K562 (cell line): ENCODE measurements at regions not wholly inside any gene's neighbourhood (a gene's known extent, or its start where the extent isn't known, plus 50 kb on each side); places are given as distances from the start of the nearest gene placed in this dataset.

Experiments used
- ATAC-seq: fragments of 200-7000 bp; cut with Tn5 transposase; 3 replicates; pipeline ENCODE4 v1.9.1; 2020; ENCODE audit warnings: moderate library complexity
- BruUV-seq: library from RNA; stranded (reverse); fragments of 400-500 nt; replicated peaks from 2 replicates; lab custom pipeline; 2021; lab: Mats Ljungman, UMichigan
- CTCF ChIA-PET: fragments of 300-600 bp; formaldehyde crosslinking; extraction: SDS; loops from one replicate; lab custom pipeline; 2021; ENCODE audit warnings: low intra/inter-chr PET ratio; lab: Yijun Ruan, JAX
- POLR2A ChIA-PET: fragments of 300-600, 350-650 bp; sonication (Branson Sonifier 250); formaldehyde crosslinking; extraction: SDS; loops from one replicate; lab custom pipeline; 2021; ENCODE audit warnings: antibody characterized with exemption, inconsistent platforms; lab: Yijun Ruan, JAX
- DNase-seq, 4 experiments: peaks; one replicate each; pipeline versions ENCODE4 v3.0.0 to v3.0.0-alpha.2; 2011 to 2018; ENCODE audit warnings: low spot score in 3 of 4, mixed read lengths in 3 of 4; ENCODE audit errors: extremely low read depth in 1 of 4
- FAIRE-seq: peaks from 2 replicates; lab custom pipeline; 2011; peaks lifted over from hg19 to GRCh38; lab: Jason Lieb, UNC
- H2AFZ ChIP-seq: 2 replicates; pipeline ENCODE4 v1.6.0; 2011; ENCODE audit warnings: low read depth, low read length, control low read depth, inconsistent platforms
- H3K27ac ChIP-seq: fragments of 200-600 bp; 3 replicates; pipeline ENCODE4 v1.8.0; 2011; ENCODE audit warnings: low read depth, mild to moderate bottlenecking, control low read depth, inconsistent platforms, low read length, moderate library complexity, mixed read lengths; ENCODE audit errors: extremely low read depth
- H3K27me3 ChIP-seq, 2 experiments: fragments of 300-600 bp in 1 of 2; 2 replicates in 1 of 2; 3 replicates in 1 of 2; pipeline versions ENCODE4 v1.6.0 to v1.8.0; 2011; ENCODE audit warnings: inconsistent platforms in 2 of 2, low read length in 2 of 2, mild to moderate bottlenecking in 1 of 2, mixed read lengths in 1 of 2, moderate library complexity in 1 of 2; ENCODE audit not compliant: control insufficient read depth in 2 of 2, insufficient read depth in 2 of 2
- H3K36me3 ChIP-seq: fragments of 300-600 bp; 3 replicates; pipeline ENCODE4 v1.8.0; 2011; ENCODE audit warnings: mild to moderate bottlenecking, low read length, inconsistent platforms; ENCODE audit not compliant: control insufficient read depth, insufficient read depth
- H3K4me1 ChIP-seq, 2 experiments: fragments of 200-600 bp in 1 of 2; replicated peaks in 1 of 2; 2 replicates in 1 of 2; 3 replicates in 1 of 2; pipeline versions ENCODE4 v1.5.1 to v1.8.0; 2011; ENCODE audit warnings: inconsistent platforms in 2 of 2, low read length in 2 of 2, mild to moderate bottlenecking in 1 of 2, mixed read lengths in 1 of 2, moderate library complexity in 1 of 2; ENCODE audit not compliant: control insufficient read depth in 2 of 2, insufficient read depth in 2 of 2
- H3K4me2 ChIP-seq: 2 replicates; pipeline ENCODE4 v1.6.1; 2011; ENCODE audit warnings: low read length, control low read depth, inconsistent platforms, mixed read lengths; ENCODE audit not compliant: insufficient read depth
- H3K4me3 ChIP-seq: fragments of 200-600 bp; sonication (generic), shearing (Covaris generic); 2 replicates; pipeline ENCODE4 v1.5.1; 2016; ENCODE audit warnings: control low read depth, inconsistent platforms
- H3K79me2 ChIP-seq: fragments of 200-600 bp; 3 replicates; pipeline ENCODE4 v1.8.0; 2011; ENCODE audit warnings: low read length, inconsistent platforms; ENCODE audit not compliant: control insufficient read depth, insufficient read depth
- H3K9ac ChIP-seq, 2 experiments: 2 replicates each; pipeline versions ENCODE4 v1.6.0 to v1.6.1; 2011; ENCODE audit warnings: low read depth in 2 of 2, low read length in 2 of 2, control low read depth in 1 of 2, inconsistent platforms in 1 of 2, mild to moderate bottlenecking in 1 of 2, mixed read lengths in 1 of 2; ENCODE audit not compliant: insufficient read depth in 1 of 2
- H3K9me1 ChIP-seq: one replicate; pipeline ENCODE4 v1.6.0; 2011; ENCODE audit warnings: inconsistent platforms, mild to moderate bottlenecking, low read length, moderate library complexity; ENCODE audit not compliant: control insufficient read depth, insufficient read depth
- H3K9me3 ChIP-seq: replicated peaks from 2 replicates; pipeline ENCODE4 v1.5.1; 2011; ENCODE audit warnings: low read depth, low read length, inconsistent platforms; ENCODE audit not compliant: control insufficient read depth, insufficient read depth
- H4K20me1 ChIP-seq: replicated peaks from 2 replicates; pipeline ENCODE4 v1.6.1; 2011; ENCODE audit warnings: low read length, inconsistent platforms, mixed read lengths; ENCODE audit not compliant: control insufficient read depth, insufficient read depth
- ARHGAP35 ChIP-seq: fragments of 450-650 bp; IDR thresholded peaks from 2 replicates; pipeline ENCODE4 v1.6.1; 2018; ENCODE audit not compliant: partially characterized antibody
- ARID2 ChIP-seq: fragments of 450-650 bp; IDR thresholded peaks from 2 replicates; pipeline ENCODE4 v1.6.1; 2017; ENCODE audit warnings: antibody characterized with exemption, mild to moderate bottlenecking
- ATF7 ChIP-seq: fragments of 450-650 bp; IDR thresholded peaks from 2 replicates; pipeline ENCODE4 v1.7.1; 2014; ENCODE audit warnings: mild to moderate bottlenecking, moderate library complexity
- CC2D1A ChIP-seq: fragments of 450-650 bp; IDR thresholded peaks from 2 replicates; pipeline ENCODE4 v1.6.1; 2017; ENCODE audit warnings: mild to moderate bottlenecking
- ETV1 ChIP-seq: fragments of 450-650 bp; conservative IDR thresholded peaks from 2 replicates; pipeline ENCODE4 v1.6.1; 2016; ENCODE audit warnings: missing genetic modification characterization, control low read depth, low read depth, missing compliant biosample characterization
- ETV6 ChIP-seq, 3 experiments: fragments of 150-350 bp in 1 of 3; sonication (generic) in 1 of 3; formaldehyde crosslinking in 1 of 3; IDR thresholded peaks; 2 replicates each; pipeline versions ENCODE4 v1.6.1 to v1.8.0; 2014 to 2022; ENCODE audit warnings: borderline replicate concordance in 2 of 3, low read depth in 2 of 3, antibody characterized with exemption in 1 of 3, low read length in 1 of 3, mild to moderate bottlenecking in 1 of 3, missing genetic modification reagents in 1 of 3
- FOXK2 ChIP-seq, 2 experiments: fragments of 450-650 bp; IDR thresholded peaks in 1 of 2; conservative IDR thresholded peaks in 1 of 2; 2 replicates each; pipeline ENCODE4 v1.6.1; 2016; ENCODE audit warnings: low read depth in 2 of 2, mild to moderate bottlenecking in 1 of 2
- HNRNPUL1 ChIP-seq: fragments of 200-400 bp; formaldehyde crosslinking; IDR thresholded peaks from 2 replicates; pipeline ENCODE4 v1.6.1; 2017; ENCODE audit warnings: low read length
- KDM2B ChIP-seq: fragments of 250-450 bp; sonication (Bioruptor Pico); IDR thresholded peaks from 2 replicates; pipeline ENCODE4 v1.8.0; 2021; ENCODE audit warnings: mild to moderate bottlenecking, moderate library complexity
- RAD51 ChIP-seq: fragments of 450-650 bp; IDR thresholded peaks from 2 replicates; pipeline ENCODE4 v1.7.1; 2016; ENCODE audit warnings: low read depth, mild to moderate bottlenecking, borderline replicate concordance
- TSC22D4 ChIP-seq: fragments of 450-650 bp; IDR thresholded peaks from 2 replicates; pipeline ENCODE4 v1.6.1; 2016; ENCODE audit warnings: missing genetic modification characterization, missing biosample characterization, control low read depth
- ZNF232 ChIP-seq: sonication (generic); formaldehyde crosslinking; IDR thresholded peaks from 2 replicates; pipeline ENCODE4 v1.8.0; 2022; ENCODE audit warnings: mild to moderate bottlenecking, missing genetic modification reagents
- WGBS: fragments of 100-300 bp; shearing (Covaris generic); methylation state at CpG from one replicate; pipeline ENCODE4 v1.1.6; 2016; ENCODE audit warnings: low coverage, mixed read lengths; ENCODE audit not compliant: insufficient coverage; ENCODE audit errors: missing lambda C conversion rate; 5-methylcytosine and 5-hydroxymethylcytosine counted together
- in situ Hi-C: fragments of 300-500 bp; cut with MboI; formaldehyde crosslinking; loops from 4 replicates; pipeline ENCODE4 v1.15.0; 2018; ENCODE audit warnings: inconsistent platforms, mixed read lengths
- intact Hi-C: fragments of 100-400 bp; cut with micrococcal nuclease; formaldehyde crosslinking; loops from 2 replicates; pipeline ENCODE4 v1.14.2; 2022
- TF ChIP-seq, protein P1 (sequence below): fragments of 450-650 bp; formaldehyde crosslinking; conservative IDR thresholded peaks from 2 replicates; pipeline ENCODE4 v1.4.0; 2022; ENCODE audit warnings: mild to moderate bottlenecking, missing genetic modification characterization
- TF ChIP-seq, protein P2 (sequence below), 2 experiments: fragments of 450-650 bp in 1 of 2; IDR thresholded peaks; 2 replicates each; pipeline ENCODE4 v1.6.1; 2011 to 2017; ENCODE audit warnings: low read depth in 2 of 2, antibody characterized with exemption in 1 of 2, borderline replicate concordance in 1 of 2, low read length in 1 of 2, mild to moderate bottlenecking in 1 of 2, mixed read lengths in 1 of 2; ENCODE audit not compliant: control insufficient read depth in 1 of 2

DNA sequence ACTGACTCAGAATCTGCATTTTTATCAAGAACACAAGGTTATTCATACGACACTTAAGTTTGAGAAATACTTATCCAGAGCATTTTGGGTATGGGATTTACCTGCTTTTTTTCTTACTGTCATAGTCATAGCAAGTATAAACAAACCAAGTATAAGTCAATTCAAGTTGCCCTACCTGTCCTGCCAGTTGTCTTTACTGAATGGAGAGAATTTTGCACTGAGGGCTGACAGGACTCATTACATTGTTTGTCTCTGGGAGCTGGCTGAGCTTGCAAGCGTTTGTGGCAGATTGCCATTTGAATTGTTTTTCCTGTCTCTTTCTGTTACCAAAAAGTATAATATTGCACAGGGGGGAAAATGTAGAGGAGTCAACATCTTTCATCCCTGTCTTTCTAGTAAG lies 278.9 kb upstream of the MAGEC2 start:
- ChIA-PET CTCF (no interaction called here), POLR2A (no interaction called here)

DNA sequence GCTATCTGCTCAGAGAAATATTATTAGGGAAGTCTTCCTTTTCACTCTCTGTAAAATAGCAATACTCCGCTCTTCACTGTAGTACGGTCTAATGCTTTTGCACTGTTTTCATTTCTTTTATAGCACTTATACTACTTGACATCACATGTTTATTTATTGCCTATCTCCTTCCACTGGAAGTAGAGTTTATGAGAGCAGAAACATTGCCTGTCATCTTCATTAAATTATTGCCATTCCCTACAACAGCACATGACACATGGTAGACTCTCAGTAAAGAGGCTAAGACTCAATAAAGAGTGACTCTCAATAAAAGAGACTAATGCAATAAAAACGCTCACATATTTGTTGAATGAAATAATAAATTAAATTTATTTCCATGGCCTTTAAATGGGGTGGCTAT lies 241.3 kb upstream of the MAGEC2 start:
- no peaks in the 10 kb centered on the region for H3K9me3 ChIP-seq
- H2AFZ ChIP-seq: no peak overlapping the region
- H3K27ac ChIP-seq: no peak overlapping the region
- in situ Hi-C loops (no loop called here), intact Hi-C loops (no loop called here)
- H3K79me2 ChIP-seq: no peaks in the 10 kb centered on the region
- ATAC-seq: no peak
- H3K9ac ChIP-seq: no peak overlapping the region
- no peak overlapping the region for H3K4me3 ChIP-seq
- FAIRE-seq: no peak
- no peak overlapping the region for H3K4me2 ChIP-seq
- DNase-seq: no peak
- no TSS peak for BruUV-seq
- no peaks in the 10 kb centered on the region for H3K36me3 ChIP-seq
- no peaks in the 10 kb centered on the region for H3K27me3 ChIP-seq
- WGBS: 0% methylated on average over 3 of the region's 3 CpGs
- no peaks in the 10 kb centered on the region for H4K20me1 ChIP-seq
- ChIA-PET POLR2A (no interaction called here), CTCF (no interaction called here)
- TF ChIP-seq KDM2B: no peak
- no peak for TF ChIP-seq ARID2
- no peak for TF ChIP-seq ETV6 (IDR thresholded peaks at IDR 0.05; ENCODE audit: borderline replicate concordance in 1 of 2, low read depth in 2 of 2, low read length in 1 of 2)
- no peak for TF ChIP-seq ETV6 (CRISPR knock-in tag; IDR thresholded peaks at IDR 0.05; ENCODE audit: borderline replicate concordance)
- TF ChIP-seq, protein P1, sequence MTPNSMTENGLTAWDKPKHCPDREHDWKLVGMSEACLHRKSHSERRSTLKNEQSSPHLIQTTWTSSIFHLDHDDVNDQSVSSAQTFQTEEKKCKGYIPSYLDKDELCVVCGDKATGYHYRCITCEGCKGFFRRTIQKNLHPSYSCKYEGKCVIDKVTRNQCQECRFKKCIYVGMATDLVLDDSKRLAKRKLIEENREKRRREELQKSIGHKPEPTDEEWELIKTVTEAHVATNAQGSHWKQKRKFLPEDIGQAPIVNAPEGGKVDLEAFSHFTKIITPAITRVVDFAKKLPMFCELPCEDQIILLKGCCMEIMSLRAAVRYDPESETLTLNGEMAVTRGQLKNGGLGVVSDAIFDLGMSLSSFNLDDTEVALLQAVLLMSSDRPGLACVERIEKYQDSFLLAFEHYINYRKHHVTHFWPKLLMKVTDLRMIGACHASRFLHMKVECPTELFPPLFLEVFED (CRISPR knock-in tag): no peak
- no peak for TF ChIP-seq RAD51
- no peak for TF ChIP-seq ATF7
- no peak for TF ChIP-seq HNRNPUL1
- TF ChIP-seq, protein P2, sequence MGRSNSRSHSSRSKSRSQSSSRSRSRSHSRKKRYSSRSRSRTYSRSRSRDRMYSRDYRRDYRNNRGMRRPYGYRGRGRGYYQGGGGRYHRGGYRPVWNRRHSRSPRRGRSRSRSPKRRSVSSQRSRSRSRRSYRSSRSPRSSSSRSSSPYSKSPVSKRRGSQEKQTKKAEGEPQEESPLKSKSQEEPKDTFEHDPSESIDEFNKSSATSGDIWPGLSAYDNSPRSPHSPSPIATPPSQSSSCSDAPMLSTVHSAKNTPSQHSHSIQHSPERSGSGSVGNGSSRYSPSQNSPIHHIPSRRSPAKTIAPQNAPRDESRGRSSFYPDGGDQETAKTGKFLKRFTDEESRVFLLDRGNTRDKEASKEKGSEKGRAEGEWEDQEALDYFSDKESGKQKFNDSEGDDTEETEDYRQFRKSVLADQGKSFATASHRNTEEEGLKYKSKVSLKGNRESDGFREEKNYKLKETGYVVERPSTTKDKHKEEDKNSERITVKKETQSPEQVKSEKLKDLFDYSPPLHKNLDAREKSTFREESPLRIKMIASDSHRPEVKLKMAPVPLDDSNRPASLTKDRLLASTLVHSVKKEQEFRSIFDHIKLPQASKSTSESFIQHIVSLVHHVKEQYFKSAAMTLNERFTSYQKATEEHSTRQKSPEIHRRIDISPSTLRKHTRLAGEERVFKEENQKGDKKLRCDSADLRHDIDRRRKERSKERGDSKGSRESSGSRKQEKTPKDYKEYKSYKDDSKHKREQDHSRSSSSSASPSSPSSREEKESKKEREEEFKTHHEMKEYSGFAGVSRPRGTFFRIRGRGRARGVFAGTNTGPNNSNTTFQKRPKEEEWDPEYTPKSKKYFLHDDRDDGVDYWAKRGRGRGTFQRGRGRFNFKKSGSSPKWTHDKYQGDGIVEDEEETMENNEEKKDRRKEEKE (IDR thresholded peaks at IDR 0.05; ENCODE audit: borderline replicate concordance in 1 of 2, control insufficient read depth in 1 of 2, low read depth in 2 of 2, low read length in 1 of 2): no peak
- no peak for TF ChIP-seq FOXK2 (conservative IDR thresholded peaks at IDR 0.05 in 1 of 2, IDR thresholded peaks at IDR 0.05 in 1 of 2; ENCODE audit: low read depth in 2 of 2)
- TF ChIP-seq ARHGAP35: no peak
- TF ChIP-seq CC2D1A: no peak
- TF ChIP-seq TSC22D4 (tag): no peak
- no peaks in the 10 kb centered on the region for H3K4me1 ChIP-seq
- H3K9me1 ChIP-seq: no peaks in the 10 kb centered on the region

More for the DNA sequence above, 278.9 kb upstream of the MAGEC2 start:
- Histone ChIP-seq H3K4me1 (no peaks in the 10 kb centered on the region), H3K9me1 (no peaks in the 10 kb centered on the region), H2AFZ (no peak overlapping the region), H3K4me3 (no peak overlapping the region), H3K27ac (no peak overlapping the region), H3K79me2 (no peaks in the 10 kb centered on the region), H3K27me3 (no peaks in the 10 kb centered on the region), H4K20me1 (no peaks in the 10 kb centered on the region), H3K36me3 (no peaks in the 10 kb centered on the region), H3K4me2 (no peak overlapping the region), H3K9ac (no peak overlapping the region), H3K9me3 (no peaks in the 10 kb centered on the region)
- no peak for TF ChIP-seq ZNF232 (CRISPR knock-in tag)
- no peak for TF ChIP-seq ETV1 (tag)
- DNase-seq (no peak), ATAC-seq (no peak), FAIRE-seq (no peak)
- no TSS peak for BruUV-seq
- in situ Hi-C loops: no loop called here
- 0% methylated on average over 2 of the region's 2 CpGs for WGBS
- intact Hi-C loops: no loop called here
